Amniotic stem cell (primary cell): ENCODE measurements at regions not wholly inside any gene's neighbourhood (a gene's known extent, or its start where the extent isn't known, plus 50 kb on each side); places are given as distances from the start of the nearest gene placed in this dataset.
"Not testable (repeated sequence)": the region's sequence is repeated elsewhere in the genome, so short reads cannot be mapped to it uniquely, and the experiment has no call there.

Experiments
- DNase-seq: peaks from one replicate; lab custom pipeline; 2025; lab: John Stamatoyannopoulos, UW

GRCh38 chr12:97800561-97800960, 338.0 kb downstream of the RMST start:
- DNase-seq: no peak

DNA sequence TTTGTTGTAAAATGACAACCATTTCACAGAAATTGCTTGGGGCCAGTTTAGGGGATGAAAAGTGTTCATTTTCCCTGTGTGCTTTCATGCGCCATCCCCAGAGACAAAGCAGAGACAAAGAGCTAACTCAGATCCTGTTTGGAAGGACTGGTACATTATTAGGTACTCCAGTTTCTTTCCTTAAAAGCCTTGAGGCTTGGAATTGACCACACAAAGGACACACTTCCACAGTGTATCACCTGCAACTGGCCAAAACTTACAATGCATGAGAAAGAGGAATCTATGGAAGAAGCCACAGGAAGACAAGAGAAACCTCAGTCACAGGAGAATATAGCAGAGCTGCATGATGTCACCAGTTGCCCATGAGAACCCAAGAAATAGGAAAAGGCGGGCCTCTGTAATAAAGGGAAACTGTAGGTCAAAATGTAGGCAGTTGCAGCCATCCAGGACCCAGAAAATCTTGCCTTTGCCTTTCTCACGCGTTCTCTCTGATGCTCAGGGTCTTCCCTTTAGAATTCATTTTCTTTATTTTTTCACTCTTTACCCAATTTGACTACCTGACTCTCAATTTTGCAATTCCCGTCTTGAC, 339.0 kb downstream of the RMST start:
- DNase-seq: no peak

DNA sequence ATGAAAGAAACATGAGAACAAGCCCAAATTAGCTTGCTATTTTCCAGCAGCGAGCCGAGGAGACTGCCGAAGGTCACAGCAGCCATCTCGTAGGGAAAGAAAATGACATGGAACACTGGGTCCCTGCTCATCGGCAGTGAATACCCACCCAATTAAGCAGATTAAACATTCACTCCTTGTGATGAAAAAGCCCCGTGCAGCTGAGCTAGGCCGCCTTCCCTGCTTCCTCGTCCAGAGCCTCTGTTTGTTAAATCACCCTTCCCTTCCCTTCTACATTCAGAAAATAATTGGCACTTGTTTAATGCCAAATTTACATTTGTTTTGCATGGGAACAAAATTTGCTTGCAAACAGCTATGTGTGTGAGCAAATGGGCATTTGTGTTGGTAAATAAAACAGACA, 342.5 kb downstream of the RMST start:
- no peak for DNase-seq

- DNase-seq: no peak
Observed at GRCh38 chr12:97813301-97813700, 350.7 kb downstream of the RMST start.

- no peak for DNase-seq
Observed at GRCh38 chr12:97821806-97822205, 359.2 kb downstream of the RMST start.

DNA sequence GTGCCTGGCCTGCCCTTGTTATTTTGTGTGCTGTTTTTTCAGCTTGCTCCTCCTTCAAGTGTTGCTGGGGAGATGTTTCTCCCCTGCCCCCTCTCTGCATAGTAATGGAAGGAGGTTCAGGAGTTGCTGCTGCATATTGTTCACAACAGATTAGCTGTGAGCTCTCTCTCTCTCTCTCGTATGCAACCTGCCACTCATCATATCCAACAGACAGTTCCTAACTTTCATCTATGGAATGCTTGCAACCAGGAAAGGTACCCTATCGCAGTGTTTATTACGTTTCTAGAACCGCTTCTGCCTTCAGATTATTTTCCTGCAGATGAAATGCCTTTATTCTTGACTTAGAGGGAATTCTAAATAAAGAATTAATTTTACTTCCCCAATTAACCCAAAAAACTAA, 372.9 kb downstream of the RMST start:
- DNase-seq: no peak

DNA sequence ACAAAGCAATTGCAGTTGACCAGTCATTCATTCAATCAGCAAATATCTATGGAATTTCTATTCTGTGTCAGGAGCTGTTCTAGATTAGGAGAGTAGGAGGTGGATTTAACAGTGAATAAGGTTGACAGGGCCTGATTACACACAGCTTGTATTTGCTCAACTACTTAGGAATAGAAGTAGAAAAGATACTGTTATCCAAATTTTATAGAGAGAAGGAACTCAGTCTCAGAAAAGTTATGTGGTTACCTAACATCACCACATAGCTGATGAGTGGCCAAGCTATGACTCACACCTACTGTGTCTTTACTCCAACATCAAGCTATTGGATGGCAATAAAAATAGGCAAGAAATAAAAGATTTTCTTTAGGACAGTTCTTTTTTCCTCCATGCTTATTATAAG, 374.8 kb downstream of the RMST start:
- DNase-seq: no peak

GRCh38 chr12:97848051-97848450, 385.4 kb downstream of the RMST start:
- no peak for DNase-seq

DNA sequence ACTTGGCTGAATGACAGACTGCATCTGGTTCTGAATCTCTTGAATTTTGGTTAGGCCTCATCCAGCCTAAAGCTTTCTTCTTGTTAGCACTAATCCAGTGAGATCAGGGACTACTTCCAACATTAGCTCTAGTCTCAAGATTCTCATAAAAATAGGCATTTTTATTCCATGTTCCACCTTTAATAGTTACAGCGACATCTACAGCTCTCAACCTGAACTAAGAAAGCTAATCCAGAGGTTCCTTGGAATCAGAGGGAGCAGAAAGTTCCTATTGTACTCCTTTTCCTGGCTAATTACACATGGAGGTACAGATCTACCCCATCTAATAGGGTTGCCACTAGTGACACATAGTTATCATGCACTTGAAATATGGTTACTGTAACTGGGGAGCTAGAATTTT, 391.9 kb downstream of the RMST start:
- no peak for DNase-seq

- DNase-seq: no peak
Observed at GRCh38 chr12:97862072-97862471, 399.5 kb downstream of the RMST start.

- DNase-seq: no peak
Observed at GRCh38 chr12:97875064-97875463, 412.5 kb downstream of the RMST start.

DNA sequence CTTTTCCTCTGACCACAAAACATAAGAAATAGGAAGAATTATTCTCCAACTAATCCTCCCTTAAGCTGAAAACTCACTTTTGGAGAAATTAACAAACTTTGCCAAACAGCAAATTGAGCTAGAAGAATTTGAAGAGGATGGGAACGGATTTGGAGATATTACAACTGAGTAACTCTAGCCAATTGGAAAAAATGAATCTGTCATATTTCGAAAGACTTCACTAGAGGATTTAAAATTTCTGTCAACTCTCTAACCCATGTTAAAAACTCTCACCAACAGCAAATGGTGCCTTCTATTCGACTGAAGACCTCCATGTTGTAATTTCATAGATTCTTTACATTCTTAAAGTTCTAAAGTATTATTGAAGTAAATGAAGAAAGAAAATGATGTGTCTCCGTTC, 414.2 kb downstream of the RMST start:
- DNase-seq: no peak

DNA sequence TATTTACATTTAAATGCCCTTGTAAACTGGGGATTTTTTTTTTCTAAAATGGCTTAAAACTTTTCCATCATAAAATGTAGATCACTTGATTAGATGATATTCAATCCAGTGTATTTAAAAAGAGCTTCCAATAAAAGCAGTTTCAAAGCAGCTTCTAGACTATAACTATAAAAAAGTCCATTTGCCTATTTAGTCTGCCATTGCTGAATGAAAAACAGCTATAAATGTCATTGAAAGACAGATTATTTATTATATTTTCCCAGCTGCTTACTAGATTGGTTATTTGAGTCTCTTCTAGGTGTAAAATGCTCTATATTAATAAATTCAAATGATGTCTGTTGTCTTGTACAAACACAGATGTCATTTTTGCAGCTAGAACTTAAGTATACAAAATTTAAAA, 414.8 kb downstream of the RMST start:
- no peak for DNase-seq

DNA sequence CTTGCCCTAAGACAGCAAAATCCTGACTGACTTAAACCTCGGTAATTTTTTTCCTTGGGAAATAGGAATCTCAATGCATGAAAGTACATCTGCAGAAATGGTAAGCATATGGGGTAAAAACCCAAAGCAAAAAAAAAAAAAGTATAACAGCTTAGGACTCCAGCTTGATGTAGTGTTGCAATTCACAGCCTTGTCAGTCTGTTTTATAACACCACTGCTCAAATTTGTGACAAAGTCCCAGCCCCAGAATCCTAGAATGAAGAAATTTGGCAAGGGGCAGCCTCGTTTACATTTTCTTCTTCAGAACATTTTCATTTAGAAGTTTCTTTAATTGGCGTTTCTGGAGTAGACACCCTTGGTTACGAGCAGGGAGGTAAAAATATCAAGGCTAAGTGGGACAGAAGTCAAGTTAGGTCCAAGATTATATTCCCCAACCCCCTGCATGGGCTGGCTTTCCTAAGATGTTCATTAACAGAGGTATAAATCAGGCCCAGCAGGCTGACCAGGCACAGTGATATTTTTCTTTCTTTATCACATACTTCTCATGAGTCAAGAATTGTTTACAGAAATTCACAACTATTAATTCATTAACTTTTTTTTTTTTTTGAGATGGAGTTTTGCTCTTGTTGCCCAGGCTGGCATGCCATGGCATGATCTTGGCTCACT, 424.0 kb downstream of the RMST start:
- no peak for DNase-seq

GRCh38 chr12:97897881-97898280, 435.3 kb downstream of the RMST start:
- DNase-seq: not testable (repeated sequence)

- no peak for DNase-seq
Observed at GRCh38 chr12:97899529-97899928, 436.9 kb downstream of the RMST start.

DNA sequence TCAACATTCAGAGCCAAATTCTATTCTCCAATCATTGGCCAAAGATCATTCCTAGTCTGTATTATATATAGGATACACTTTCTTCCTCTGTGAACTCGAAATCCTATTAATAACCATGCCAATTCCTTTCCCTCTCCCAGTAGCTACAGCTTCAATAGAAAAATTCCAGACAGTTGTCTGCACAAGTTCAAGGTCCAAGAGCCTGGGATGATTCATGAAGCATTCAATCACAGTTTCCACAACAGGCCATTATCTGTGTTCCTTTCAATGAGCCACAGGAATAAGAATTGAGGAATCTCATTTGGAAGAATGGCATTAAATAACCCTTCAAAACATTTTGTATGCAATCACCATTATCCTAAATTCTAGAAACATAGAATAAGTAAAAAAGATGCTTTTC, 437.4 kb downstream of the RMST start:
- no peak for DNase-seq

DNA sequence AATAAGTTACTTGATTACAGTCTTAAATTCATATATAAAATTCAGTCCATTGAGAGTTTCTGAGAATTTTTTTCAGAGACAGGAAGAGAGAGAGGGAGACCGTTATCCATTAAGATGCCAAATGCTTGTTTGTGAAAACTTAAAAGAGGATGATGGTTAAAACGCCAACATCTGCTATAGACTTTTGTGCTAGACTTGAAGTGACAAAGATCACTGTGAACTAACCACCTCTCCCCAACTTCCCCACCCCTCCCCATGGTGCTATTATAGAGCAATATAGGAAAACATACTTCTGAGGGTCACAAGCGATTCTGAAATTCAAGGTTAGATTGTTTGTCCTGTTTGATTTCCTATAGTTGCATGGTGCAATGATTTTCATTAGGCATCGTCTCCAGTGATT, 440.8 kb downstream of the RMST start:
- no peak for DNase-seq

DNA sequence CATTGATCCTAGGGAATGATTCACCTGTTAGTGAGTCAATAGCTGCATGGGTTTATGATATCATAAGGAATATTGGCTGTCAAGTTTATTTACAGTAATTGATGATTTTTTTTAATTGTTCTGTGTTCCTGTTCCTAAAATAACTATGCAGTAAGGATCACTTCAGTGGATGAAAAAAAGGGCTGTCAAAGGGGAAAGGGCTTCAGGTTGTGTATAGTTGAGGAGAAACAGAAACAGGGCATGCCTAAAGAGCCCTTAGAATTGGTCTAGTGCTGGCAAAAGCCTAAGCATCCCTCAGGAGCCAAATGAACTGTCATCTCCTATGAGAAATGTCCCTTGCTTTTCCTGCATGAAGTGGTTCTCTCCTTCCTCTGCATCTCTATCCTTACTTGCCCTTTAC, 444.9 kb downstream of the RMST start:
- DNase-seq: no peak

DNA sequence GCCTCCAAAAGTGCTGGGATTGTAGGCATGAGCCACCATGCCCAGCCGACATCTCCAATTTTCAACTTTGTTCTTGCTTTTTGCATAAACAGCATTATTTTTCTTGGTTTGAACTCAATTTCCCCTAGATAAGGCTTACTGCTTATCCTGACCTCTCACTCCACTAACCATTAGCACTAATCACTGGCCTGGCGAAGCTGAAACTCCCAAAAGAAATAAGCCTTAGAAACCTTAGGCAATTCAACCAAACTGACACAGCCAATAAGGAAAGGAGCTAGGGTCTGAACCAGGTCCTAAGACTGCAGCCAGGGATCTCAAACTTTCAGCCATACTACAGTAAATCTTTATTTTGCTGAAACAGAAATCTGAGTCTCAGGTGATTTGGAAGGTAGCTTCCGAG, 448.0 kb downstream of the RMST start:
- DNase-seq: no peak

GRCh38 chr12:97912943-97913342, 450.3 kb downstream of the RMST start:
- DNase-seq: no peak

DNA sequence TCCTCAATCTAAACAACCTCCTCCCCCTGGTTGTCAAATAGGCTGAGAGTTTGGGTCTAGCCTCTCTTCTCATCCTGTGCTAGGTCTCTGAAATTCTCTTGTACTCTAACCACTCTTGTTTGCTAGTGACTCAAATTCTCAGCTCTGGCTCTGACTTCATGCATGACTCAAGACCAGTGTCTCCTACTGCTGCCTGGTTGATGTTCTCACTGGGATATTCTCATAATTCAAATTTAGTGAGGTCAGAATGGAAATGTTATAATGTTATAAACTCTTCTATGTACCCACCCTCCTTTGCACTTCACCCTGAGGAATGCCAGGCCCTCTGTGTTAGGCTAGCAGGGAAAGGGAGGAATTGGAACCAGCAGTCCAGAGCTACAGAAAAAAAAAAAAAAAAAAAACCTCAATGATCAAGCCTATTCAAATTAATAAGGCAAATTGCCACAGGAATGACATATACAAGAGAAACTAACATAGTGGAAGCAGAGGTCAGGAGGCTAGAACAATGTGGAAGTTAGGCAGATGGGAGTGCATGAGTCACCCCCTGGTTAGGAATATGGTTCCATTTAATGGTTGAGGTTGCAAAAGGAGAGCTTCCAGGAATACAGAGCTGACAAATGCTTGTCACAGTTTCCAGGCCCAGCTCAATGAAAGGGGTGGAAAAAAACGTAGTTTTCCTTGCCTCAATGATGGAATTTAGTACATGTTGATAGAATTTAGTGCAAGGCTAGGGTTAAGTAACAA, 459.5 kb downstream of the RMST start:
- DNase-seq: no peak

DNA sequence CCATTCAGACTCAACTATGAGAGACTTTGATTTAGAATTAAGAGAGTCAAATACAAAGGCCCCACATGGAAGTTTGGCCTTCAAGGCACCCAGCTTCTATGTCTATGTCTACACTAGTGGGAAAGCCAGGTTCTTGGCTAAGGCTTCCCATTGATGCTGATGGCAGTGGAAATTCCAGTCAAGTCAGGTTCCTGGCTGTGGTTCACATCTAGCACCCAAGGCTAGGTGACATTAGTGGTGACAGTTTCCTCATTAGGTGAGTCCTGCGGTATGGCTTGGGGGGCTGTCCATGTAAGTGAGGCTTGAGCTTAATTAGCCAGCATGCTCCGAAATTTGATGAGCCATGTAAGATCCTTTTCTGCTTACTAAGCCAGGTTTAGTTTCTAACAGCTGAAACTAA, 460.9 kb downstream of the RMST start:
- no peak for DNase-seq

- DNase-seq: no peak
Observed at GRCh38 chr12:97924122-97924521, 461.5 kb downstream of the RMST start.
